Hematopoietic multipotent progenitor cell treated with erythropoietin and hydrocortisone succinate and interleukin-3 and kit ligand, for 15 days (in vitro differentiated cells): ENCODE measurements at regions not wholly inside any gene's neighbourhood (a gene's known extent, or its start where the extent isn't known, plus 50 kb on each side); places are given as distances from the start of the nearest gene placed in this dataset.

ENCODE experiments used
- DNase-seq: peaks from one replicate; pipeline ENCODE4 v3.0.0-alpha.2; 2015; ENCODE audit warnings: low spot score

- no peak for DNase-seq
Observed at GRCh38 chr20:60126975-60127374, 168.8 kb downstream of the CDH26 start.

- no peak for DNase-seq
Observed at GRCh38 chr20:60131375-60131774, 173.2 kb downstream of the CDH26 start.

GRCh38 chr20:60132162-60132826, 174.1 kb downstream of the CDH26 start:
- DNase-seq = no peak

- DNase-seq = no peak
Observed at GRCh38 chr20:60132827-60133670, 174.8 kb downstream of the CDH26 start.

- no peak for DNase-seq
Observed at GRCh38 chr20:60135276-60135675, 177.1 kb downstream of the CDH26 start.

GRCh38 chr20:60136645-60137401, 178.6 kb downstream of the CDH26 start:
- DNase-seq = no peak

GRCh38 chr20:60137657-60138245, 179.5 kb downstream of the CDH26 start:
- peak; percentile 46 for DNase-seq

GRCh38 chr20:60138256-60139220, 180.3 kb downstream of the CDH26 start:
- DNase-seq = peak; percentile 35

GRCh38 chr20:60139663-60140446, 181.6 kb downstream of the CDH26 start:
- DNase-seq = no peak

GRCh38 chr20:60142587-60142986, 184.4 kb downstream of the CDH26 start:
- no peak for DNase-seq

- DNase-seq = no peak
Observed at GRCh38 chr20:60143261-60143842, 185.1 kb downstream of the CDH26 start.

- no peak for DNase-seq
Observed at GRCh38 chr20:60144404-60144803, 186.2 kb downstream of the CDH26 start.

GRCh38 chr20:60144974-60145527, 186.8 kb downstream of the CDH26 start:
- no peak for DNase-seq

GRCh38 chr20:60147004-60147403, 188.8 kb downstream of the CDH26 start:
- no peak for DNase-seq

GRCh38 chr20:60148885-60149284, 190.7 kb downstream of the CDH26 start:
- DNase-seq = no peak

GRCh38 chr20:60152792-60153191, 194.6 kb downstream of the CDH26 start:
- no peak for DNase-seq

- no peak for DNase-seq
Observed at GRCh38 chr20:60160451-60161145, 202.4 kb downstream of the CDH26 start.

- DNase-seq = no peak
Observed at GRCh38 chr20:60167812-60168211, 209.6 kb downstream of the CDH26 start.

GRCh38 chr20:60168963-60169362, 210.7 kb downstream of the CDH26 start:
- DNase-seq = no peak
